AG04450 (cell line): ENCODE measurements at regions not wholly inside any gene's neighbourhood (a gene's known extent, or its start where the extent isn't known, plus 50 kb on each side); places are given as distances from the start of the nearest gene placed in this dataset.

Experiments used
- CTCF ChIA-PET: fragments of 300-600, 350-600 bp; formaldehyde crosslinking; extraction: SDS; loops from one replicate; lab custom pipeline; 2022; ENCODE audit warnings: antibody characterized with exemption, inconsistent platforms; lab: Charles Lee
- POLR2A ChIA-PET: fragments of 350-600 bp; formaldehyde crosslinking; extraction: SDS; loops from one replicate; lab custom pipeline; 2021; ENCODE audit warnings: antibody characterized with exemption, inconsistent platforms; lab: Yijun Ruan, JAX
- DNase-seq: peaks from one replicate; pipeline ENCODE4 v3.0.0-alpha.2; 2011; ENCODE audit warnings: low read depth, low spot score
- H3K27ac ChIP-seq: one replicate; pipeline ENCODE4 v1.5.1; 2012; ENCODE audit warnings: low read depth, low read length, control low read depth
- H3K27me3 ChIP-seq: one replicate; pipeline ENCODE4 v1.6.0; 2012; ENCODE audit warnings: low read length; ENCODE audit not compliant: control insufficient read depth, insufficient read depth
- H3K4me3 ChIP-seq: 2 replicates; pipeline ENCODE4 v1.5.1; 2011; ENCODE audit warnings: mild to moderate bottlenecking, low read depth, low read length, control low read depth
- H3K9me3 ChIP-seq: 2 replicates; pipeline ENCODE4 v1.5.1; 2012; ENCODE audit warnings: low read length; ENCODE audit not compliant: control insufficient read depth, insufficient read depth
- TF ChIP-seq, protein P1 (sequence below): IDR thresholded peaks from 2 replicates; pipeline ENCODE4 v1.5.1; 2011; ENCODE audit warnings: low read depth, low read length, control low read depth, inconsistent platforms

DNA sequence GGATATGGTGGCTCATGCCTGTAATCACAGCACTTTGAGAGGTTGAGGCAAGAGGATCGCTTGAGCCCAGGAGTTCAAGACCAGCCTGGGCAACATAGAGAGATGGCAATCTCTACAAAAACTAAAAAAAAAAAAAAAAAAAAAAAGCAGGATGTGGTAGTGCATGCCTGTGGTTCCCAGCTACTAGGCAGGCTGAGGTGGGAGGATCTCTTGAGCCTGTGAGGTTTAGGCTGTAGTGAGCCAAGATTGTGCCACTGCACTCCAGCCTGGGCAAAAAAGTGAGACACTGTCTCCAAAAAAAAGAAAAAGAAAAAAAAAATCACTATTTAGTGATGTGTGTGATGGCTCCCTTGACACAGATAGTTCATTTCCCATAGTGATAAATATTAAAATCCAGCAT is 365.0 kb upstream of the NBEA start:
- POLR2A ChIA-PET: no interaction called here
- no peak for DNase-seq
- CTCF ChIA-PET: no interaction called here

DNA sequence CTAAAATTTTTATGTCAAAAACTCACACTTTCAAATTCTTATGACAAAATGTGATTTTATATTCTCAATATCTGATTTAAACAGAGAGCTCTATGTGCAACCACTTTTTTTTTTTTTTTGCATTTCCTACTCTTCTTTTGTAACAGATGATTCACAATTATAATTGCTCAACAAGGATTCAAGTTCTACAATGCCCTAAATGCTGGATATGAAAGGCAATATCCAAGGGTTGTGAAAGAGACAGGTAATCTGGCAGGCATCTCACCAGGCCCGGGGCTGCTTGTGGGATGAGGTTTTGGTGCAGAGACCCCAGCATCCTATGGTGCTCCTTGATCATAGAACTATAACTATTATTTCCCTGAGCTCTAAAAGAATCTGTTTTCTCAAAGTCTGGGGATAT is 363.6 kb upstream of the NBEA start:
- ChIA-PET CTCF (no interaction called here), POLR2A (no interaction called here)
- no peak for DNase-seq
- Histone ChIP-seq H3K4me3 (no peak overlapping the region), H3K9me3 (no peaks in the 10 kb centered on the region), H3K27me3 (peaks cover 2% of the 10 kb centered on the region), H3K27ac (no peak overlapping the region)
- TF ChIP-seq, protein P1, sequence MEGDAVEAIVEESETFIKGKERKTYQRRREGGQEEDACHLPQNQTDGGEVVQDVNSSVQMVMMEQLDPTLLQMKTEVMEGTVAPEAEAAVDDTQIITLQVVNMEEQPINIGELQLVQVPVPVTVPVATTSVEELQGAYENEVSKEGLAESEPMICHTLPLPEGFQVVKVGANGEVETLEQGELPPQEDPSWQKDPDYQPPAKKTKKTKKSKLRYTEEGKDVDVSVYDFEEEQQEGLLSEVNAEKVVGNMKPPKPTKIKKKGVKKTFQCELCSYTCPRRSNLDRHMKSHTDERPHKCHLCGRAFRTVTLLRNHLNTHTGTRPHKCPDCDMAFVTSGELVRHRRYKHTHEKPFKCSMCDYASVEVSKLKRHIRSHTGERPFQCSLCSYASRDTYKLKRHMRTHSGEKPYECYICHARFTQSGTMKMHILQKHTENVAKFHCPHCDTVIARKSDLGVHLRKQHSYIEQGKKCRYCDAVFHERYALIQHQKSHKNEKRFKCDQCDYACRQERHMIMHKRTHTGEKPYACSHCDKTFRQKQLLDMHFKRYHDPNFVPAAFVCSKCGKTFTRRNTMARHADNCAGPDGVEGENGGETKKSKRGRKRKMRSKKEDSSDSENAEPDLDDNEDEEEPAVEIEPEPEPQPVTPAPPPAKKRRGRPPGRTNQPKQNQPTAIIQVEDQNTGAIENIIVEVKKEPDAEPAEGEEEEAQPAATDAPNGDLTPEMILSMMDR: no peak

More for the DNA sequence above, 365.0 kb upstream of the NBEA start:
- TF ChIP-seq, protein P1: no peak
- H3K4me3 ChIP-seq: no peak overlapping the region
- H3K9me3 ChIP-seq: no peaks in the 10 kb centered on the region
- H3K27me3 ChIP-seq: peaks cover 2% of the 10 kb centered on the region
- no peak overlapping the region for H3K27ac ChIP-seq

DNA sequence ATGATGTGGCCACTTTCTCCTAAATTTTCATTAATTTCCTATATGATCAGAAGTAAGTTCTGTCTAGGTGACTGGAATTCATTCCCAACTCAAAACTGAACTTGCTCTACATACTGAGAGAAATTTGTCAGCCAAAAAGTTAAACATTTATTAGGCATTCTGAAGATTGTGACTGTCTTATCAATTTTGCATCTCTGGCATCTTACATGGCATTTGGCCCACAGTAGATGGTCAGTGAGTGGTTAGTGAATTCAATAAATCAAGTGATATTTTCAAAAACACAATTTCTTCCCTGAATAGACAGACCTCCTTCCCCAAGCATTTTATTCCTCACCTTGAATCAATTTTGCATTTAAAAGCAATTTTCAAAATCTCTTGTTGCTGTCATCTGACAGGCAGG is 363.2 kb upstream of the NBEA start:
- H3K9me3 ChIP-seq: no peaks in the 10 kb centered on the region
- TF ChIP-seq, protein P1: no peak
- ChIA-PET POLR2A (no interaction called here), CTCF (no interaction called here)
- H3K27me3 ChIP-seq: peaks cover 2% of the 10 kb centered on the region
- no peak overlapping the region for H3K4me3 ChIP-seq
- no peak for DNase-seq
- no peak overlapping the region for H3K27ac ChIP-seq

DNA sequence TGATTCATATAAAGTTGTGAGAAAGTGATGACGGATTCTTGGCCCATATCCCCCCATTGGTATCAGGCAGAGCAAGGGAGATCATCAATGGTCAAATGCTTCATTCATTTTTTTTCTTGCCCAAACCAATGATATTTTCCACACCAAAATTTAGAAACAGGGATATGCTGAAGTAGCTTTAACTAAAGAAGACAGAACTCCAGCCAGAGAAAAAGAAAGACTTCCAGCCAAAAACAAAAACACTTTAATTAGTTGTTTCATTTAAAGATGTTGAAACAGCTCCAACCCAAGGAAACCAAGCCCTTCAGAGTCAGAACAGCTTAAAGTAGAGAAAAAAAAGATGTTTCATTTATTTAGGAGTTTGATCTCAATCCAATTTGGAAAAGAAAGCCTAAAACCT is 358.9 kb upstream of the NBEA start:
- DNase-seq: no peak
- Histone ChIP-seq H3K27ac (no peak overlapping the region), H3K4me3 (no peak overlapping the region), H3K27me3 (peaks cover 2% of the 10 kb centered on the region), H3K9me3 (no peaks in the 10 kb centered on the region)
- TF ChIP-seq, protein P1: no peak
- ChIA-PET POLR2A (no interaction called here), CTCF (no interaction called here)

DNA sequence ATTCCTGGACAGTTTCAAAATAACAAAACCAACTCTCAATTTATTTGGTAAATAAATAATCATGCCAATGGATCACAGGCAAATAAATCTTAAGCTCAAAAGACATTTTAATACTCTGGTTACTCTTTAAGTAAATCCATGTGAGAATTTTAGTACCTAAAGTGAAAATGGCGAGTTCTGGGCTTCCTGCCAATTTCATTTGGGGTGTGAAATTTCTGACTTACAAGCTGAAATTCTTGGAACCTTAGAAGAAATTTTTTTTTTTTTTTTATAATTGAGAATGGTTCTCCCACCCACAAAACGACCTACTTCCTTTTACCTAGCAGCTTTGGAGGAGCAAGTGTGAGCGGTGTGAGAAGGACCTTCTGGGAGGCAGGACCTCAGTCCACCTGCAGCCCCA is 354.5 kb upstream of the NBEA start:
- no peak overlapping the region for H3K4me3 ChIP-seq
- H3K27me3 ChIP-seq: no peaks in the 10 kb centered on the region
- TF ChIP-seq, protein P1: no peak
- ChIA-PET CTCF (no interaction called here), POLR2A (no interaction called here)
- DNase-seq: no peak
- H3K9me3 ChIP-seq: no peaks in the 10 kb centered on the region
- H3K27ac ChIP-seq: no peak overlapping the region
